Kidney capillary endothelial cell (primary cell): ENCODE measurements at regions not wholly inside any gene's neighbourhood (a gene's known extent, or its start where the extent isn't known, plus 50 kb on each side); places are given as distances from the start of the nearest gene placed in this dataset.

Experiments used
- DNase-seq: peaks from one replicate; pipeline ENCODE4 v3.0.0-alpha.2; 2018; ENCODE audit warnings: low spot score

DNA sequence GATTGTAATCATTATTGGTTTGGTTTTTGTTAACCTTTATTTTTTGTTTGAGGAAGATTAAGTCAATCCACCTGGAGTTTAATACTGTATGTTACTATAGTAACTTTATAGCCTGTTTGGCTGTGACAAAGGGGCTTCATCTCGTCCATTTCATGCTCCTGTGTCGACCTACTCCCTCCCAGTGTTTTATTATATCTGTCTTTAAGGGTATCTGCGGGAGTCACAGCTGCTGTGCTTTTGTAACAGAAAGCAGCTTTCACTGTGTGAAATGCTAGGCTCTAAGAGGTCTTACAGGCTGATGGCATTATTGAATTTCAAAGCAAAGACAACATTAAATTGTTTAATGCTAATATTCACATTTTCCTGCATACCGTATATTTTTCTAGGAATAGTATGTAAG, 698.0 kb upstream of the POU3F2 start:
- DNase-seq = no peak

DNA sequence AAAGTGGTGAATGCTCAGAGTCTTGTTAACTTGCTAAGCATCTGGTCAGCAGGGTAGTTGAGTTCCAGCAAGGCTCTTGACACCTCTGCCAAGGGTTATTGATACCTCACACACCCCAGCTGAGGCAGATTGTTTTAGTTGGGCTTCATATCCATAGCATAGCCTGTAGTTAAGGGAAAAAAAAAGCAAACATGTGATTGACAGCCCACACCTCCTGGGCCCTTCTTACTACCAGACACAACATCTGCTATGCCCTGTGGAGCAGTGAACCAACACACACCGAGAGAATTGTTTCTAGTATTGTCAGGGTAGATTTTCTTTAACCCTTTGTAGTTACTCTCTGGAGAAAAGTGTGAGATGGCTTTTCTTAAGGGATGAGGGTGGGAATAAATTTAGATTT, 697.0 kb upstream of the POU3F2 start:
- no peak for DNase-seq

DNA sequence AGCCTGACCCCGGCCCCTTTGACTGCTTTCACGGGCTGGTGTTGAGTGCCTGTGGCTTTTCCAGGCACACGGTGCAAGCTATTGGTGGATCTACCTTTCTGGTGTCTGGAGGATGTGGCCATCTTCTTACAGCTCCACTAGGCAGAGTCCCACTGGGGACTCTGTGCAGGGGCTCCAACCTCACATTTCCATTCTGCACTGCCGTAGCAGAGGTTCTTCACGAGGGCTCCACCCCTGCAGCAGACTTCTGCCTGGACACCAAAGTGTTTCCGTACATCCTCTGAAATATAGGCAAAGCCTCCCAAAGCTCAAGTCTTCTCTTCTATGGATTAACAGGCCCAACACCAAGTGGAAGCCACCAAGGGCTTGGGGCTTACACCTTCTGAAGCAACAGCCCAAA, 691.5 kb upstream of the POU3F2 start:
- no peak for DNase-seq

DNA sequence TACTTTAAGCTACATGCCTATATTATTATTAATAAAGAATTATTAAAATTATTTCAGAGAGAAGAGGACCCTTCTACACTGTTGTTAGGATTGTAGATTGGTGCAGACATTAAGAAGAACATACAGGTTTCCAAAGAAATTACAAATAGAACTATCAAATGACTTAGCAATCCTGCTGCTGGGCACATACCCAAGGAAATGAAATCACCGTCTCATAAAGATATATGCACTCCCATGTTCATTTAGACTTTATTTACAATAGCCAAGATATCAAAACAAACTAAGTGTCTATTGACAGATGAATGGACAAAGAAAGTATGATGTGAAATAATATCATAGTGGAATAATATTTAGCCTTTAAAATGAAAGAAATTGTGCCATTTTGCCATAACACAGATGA, 687.7 kb upstream of the POU3F2 start:
- DNase-seq = no peak

DNA sequence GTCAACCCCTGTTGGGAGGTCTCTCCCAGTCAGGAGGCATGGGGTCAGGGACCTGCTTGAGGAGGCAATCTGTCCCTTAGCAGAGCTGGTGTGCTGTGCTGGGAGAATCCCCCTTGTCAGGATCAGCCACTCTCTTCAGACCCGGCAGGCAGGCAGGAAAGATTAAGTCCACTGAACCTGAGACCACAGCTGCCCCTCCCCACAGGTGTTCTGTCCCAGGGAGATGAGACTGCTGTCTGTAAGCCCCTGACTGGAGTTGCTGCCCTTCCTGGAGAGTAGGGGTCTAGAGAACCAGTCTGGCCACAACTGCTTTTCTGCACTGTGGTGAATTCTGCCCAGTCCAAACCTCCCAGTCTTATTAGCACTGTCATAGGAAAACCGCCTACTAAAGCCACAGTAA, 677.8 kb upstream of the POU3F2 start:
- DNase-seq = no peak

DNA sequence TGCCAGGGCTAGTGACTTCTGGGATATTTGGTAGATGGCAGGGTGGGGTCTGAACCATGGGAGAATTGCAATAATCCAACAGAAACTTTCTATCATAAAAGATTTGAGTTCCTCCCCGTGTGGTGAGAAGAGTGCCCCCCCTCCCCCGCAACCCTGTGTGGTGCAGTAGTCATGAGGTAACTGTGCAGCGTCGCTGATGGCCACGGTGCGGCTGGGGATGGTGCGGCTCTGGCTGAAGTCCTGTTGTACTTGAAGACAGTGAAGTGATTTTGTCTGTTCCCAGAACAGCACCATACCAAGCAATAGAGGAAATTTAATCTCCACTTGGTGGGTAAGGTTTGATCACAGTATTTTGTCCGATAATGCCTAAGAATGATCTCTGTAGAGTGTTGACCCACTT, 654.8 kb upstream of the POU3F2 start:
- DNase-seq = no peak

DNA sequence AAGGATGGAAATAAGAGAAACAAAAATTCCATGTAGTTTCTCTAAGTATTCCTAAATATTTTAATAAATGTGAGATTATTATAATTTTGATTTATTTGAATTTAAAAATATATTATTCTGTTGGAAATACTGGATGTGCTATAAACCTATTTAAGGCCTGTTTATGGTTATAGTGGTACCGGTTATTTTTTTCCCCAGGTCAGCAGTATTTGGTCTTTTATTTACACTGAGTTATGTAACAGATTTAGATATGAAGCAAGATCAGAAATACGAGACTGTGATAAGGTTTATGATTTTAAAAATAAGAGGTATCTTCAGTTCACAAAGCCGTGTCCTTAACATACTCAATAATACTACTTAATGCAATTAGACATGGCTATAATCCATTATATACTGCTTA, 634.3 kb upstream of the POU3F2 start:
- DNase-seq = no peak

DNA sequence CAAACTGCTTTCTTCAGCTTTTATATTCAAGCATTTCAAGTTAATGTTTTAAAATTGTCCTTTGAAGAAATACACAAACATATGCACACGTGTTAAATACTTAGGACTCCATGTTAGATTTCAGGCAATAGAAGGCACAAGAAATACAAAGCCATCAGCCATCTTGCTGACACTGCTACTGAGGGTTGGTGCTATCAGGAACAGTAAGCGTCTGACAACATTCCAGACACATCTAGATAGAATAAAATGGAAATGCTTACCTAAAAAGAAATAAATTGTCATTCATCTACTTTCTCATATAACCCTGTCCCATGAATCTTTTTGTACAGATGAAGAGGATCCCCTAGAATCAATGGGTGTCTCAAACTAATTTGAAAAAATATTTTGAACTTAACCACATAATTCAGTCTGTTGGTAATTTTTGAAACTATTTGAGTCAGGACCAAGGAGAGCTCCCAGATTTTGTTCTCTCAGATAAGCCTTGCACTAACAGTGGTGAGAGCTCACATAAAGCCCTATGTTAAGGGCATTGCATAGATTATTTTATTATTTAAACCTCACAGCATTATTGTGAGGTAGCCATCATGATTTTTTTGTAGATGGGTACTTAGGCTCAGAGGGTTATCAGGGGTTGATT, 631.1 kb upstream of the POU3F2 start:
- DNase-seq = no peak

DNA sequence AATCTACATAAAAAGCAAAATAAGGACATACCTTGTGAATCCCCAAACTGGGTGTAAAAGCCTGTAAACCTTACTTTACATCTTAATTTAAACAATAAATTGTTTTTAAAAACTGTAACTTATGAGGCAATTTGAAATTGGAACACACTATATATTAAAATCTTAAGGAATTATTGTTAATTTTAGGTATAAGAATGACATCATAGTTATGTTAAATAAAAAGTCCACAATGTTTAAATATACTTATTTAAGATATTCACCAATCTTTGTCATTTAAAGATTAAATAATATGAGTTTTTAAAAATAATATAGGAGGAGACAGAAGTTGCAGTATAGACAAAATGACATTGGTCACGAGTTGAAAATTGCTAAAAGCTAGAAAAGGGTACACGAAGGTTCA, 621.9 kb upstream of the POU3F2 start:
- DNase-seq = no peak

DNA sequence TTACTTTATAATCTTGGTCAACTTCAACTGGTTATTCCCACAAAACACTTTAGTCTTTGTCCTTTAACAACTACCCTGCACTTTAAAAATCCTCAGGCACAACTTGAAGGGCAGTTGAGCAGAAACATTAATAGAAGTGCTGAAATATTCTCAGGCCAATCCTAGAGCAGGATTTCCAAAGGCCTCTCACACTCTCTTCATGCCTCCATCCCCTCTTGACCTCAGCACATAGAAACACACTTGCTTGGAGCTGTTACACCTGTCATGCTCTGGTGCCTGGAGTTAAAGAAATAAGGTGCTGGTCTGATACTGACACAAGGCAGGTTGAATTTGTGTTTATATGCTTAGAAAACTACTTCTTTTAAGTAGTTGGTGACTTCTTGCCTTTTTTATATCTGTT, 618.8 kb upstream of the POU3F2 start:
- DNase-seq = no peak

DNA sequence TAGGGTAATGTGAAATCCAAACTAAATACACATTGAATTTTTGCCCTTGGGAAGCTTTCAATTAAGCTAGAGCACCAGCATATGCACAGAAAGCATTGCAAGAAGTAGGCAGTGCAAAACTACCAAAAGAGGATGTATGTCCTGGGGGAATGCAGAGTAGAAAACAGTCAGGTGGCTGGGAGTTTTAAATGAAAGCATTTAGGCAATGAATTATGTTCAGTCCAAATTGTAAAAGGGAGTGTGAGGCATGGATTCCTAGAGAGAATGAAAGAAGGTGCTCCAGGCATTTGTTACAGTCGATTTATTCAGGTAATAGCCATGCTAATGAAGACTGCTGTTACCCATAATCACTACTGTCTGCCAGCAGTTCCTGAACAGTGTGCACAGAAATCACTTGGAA, 604.1 kb upstream of the POU3F2 start:
- DNase-seq = no peak

DNA sequence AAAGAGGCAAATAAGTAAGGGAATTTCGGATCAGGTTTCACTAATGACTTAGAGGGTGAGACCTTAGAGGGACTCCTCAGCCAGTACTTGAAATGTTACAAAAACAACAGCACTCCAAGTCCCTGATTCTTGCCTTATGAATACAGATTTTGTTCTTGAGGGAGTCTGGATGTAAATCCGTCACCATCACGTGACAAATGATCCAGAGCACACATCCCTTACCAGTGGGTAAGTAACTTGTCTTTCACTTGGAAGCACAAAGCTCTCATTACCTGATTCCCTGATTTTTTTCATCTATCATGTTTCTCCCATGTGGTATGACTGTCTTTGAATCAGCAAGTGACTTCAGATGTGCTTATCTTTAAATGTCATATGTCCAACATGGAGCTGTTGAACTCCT, 595.3 kb upstream of the POU3F2 start:
- no peak for DNase-seq

DNA sequence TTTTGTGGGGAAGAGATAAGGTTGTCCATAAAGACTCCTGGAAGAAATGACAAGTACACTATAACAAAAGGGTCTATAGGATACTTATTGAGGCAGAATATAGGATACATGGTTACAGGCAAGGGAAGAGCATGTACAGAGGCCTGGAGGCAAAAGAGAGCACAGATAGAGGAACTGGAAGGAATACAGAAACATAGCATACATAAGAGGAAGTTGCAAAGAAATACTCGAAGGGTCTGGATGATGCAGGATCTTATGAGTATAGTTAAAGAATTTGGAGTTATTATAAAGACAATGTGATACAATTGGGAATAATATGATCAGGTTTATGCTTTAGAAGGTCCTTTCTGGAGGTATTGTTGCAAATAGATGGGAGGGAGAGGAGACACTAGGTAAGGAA, 592.7 kb upstream of the POU3F2 start:
- no peak for DNase-seq

DNA sequence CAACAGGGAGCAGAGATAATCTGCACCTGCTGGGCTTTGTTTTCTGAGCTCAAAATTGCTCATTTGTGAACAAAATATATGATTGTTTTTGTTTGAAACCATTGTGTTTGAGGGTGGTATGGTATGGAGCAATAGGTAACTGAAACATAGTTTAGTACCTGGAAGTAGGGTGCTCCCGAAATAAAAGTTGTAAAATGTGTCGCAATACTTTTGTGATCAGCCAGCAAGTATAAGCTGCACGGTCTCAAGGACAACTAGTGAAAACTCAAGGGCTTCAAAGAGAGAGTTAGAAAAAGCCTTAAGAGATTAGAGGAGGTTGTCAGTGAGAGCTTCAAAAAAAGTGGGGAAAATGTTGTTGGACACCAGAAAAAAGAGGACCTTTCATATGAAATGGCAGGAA, 579.8 kb upstream of the POU3F2 start:
- DNase-seq = no peak

DNA sequence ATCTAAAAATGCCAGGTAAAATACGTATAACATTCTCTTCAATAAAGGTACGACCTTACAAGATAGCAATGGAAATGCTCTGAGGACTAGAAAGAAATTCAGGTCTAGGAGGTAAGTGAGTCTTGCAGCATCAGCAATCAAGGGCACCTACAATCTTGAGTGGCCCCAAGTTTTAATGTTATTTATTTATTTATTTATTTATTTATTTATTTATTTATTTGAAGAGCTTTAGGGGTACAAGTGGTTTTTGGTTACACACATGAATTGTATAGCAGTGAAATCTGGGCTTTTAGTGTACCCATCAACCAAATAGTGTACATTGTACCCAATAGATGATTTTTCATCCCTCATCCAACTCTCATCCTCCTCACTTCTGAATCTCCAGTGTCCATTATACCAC, 574.0 kb upstream of the POU3F2 start:
- DNase-seq = no peak

DNA sequence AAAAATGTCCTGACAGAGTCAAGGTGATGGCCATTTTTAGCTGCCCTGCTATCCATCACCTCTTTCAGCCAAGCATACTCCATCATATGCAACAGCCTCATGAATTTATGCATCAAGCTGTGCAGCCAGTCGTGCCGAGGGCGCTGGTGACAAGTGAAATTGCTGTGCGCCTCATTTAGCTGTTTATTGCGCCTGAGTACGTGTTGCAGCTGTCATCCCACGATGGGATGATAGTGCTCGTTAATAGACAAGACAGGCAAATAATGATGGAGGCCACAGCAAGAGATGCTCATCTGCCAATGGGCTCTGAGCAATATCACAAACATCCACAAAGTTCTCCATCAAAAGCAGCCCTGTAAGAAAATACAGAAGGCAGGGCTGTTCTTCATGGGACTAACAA, 562.3 kb upstream of the POU3F2 start:
- no peak for DNase-seq

DNA sequence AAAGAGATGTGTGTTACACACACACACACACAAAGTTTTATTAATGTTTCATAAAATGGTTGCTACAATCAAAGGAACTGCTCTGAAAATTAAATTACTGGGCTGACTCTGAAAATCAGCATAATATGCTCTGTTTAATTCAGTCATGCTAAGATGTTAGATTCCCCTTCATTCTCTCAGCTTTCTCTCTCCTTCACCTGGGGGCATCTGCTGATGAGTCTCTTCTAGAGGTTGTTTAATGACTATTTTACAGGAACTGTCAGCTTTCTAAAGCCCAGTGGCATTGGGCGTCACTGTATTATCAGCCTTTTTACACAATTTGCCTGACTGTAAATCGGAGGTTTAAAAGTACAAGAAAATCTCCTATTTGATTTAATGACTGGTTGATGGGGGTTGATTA, 559.7 kb upstream of the POU3F2 start:
- no peak for DNase-seq

DNA sequence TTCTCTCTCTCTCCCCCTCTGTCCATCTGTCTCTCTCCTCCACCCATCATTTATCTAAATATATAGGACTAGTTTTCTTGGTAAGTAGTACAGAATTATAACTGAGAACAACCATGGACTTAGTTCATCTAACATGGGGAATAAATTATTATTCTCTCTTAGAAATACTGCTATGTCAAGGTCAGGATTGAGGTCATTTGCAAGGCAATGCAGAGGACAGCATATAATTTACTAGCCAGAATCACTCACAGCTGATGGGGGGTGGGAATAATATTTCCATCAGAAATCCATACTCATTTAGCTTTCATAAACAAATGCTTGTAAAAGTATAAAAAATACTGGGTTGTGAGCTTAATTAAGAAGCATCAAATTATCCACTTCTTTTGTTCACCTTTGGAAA, 553.9 kb upstream of the POU3F2 start:
- DNase-seq = no peak

DNA sequence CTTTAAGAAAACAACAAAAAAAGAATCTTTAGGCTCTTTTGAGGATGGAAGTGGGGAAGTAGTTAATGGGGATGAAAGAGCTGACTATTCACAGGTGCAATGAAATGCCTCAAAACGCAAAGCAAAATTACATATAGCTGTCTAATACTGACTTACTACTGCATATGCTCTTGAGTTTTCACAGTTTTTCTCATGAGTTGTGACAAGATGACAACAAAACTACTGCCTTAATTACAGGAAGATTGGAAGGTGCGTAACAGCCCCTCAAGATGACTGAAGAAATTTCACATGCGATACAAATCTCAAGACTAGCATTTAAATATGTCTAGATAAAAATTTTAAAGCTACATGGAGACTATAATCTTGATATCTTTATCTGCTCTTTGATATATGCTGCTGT, 547.8 kb upstream of the POU3F2 start:
- DNase-seq = no peak

DNA sequence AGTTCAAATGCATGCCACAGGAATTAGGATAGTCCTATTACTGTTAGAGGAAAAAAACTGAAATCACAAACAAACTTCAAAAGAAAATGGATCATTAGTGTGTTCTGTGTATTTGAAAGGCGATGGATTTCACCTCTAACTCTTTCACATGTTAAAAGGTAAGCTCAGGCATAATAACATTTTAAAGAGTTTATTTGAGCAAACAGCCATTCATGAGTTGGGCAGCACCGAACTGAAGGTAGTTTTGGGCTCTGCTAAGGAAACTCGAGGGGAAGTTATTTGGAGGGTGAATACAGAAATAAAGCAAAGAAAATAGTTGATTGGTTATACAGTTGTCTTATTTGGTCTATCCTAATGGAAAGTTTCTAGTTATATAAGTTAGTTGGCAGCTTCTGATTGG, 546.5 kb upstream of the POU3F2 start:
- no peak for DNase-seq

DNA sequence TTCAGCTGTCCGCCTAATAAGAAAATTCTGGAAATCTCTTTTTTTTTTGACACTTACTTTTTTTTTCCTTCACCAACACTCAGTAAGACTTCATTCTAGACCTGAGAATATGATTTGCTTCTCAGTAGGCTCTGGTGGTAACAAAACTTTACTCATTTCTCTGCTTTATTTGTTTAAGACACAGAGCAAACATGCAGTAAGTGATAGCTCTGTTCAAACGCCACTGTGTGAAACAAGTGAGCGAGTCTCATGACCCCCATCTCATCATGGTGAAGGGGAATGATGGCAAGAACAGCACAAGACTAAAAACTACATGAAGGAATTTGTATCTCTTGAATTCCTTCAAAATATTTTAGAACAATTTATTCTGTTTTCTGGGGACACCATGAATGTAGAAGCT, 541.6 kb upstream of the POU3F2 start:
- DNase-seq = no peak

DNA sequence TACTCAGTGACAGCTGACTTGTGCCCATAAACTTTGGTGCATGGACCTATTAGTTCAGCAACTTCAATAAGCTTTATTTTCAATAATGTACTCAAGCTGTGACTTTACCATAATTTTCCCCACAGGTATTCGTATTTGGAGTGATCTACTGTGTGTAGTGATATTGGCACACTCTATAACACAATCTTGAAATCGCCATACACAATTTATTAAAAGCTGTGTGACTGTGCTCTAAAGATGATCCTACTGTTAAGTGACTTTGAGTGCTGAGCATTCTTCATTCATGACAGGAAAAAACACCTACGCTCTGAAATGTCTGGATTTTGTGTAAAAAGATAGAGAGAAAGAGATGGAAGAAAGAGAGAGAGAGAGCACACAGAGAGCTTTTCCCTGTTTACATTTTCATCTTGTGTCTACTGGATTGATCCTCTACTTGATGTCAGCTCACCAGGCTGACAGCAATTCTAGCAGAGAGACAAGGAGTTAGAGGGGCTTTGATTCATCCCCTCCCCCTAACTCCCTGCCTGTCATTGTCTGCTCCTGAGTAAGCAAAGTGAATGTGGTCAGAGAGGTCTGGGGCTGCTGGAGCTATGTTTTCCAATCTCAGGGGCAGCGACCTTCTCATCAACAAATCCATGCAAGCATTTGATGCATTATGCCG, 538.7 kb upstream of the POU3F2 start:
- DNase-seq = no peak

DNA sequence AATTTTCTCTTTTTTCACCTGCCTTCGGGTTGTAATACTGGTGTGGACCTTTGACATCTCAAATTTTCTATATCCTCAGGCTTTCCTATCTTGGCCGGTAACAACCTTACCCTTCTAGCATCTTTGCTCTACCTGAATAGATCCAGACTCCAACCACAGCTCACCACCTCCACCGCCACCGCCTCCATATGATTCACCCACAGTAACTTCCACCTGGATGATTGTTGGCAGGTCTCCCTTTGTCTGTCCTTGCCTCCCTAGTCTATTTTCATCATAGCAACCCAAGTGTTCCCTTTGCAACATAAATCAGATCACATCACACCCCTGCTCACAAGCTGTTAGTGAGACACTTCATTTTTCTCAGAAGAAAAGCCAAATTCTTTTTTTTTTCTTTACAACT, 525.8 kb upstream of the POU3F2 start:
- DNase-seq = no peak

DNA sequence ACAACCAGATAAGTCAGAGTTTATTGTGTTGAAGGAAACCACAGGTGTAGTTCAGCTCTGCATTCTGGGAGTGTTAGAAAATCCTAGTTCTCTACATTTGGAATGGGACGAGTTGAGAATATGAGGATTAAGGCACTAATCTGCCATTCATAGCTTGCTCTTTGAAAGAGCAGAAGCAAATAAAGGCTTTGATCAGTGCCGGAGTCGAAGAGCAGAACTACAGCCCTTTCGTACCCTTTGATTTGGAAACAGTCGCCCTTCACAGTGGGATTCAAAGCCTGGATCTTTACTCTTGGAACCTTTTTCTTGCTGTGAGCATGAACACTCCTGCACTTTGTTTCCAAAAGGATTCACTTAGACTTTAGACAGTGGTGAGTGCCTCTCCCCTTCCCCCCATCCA, 523.9 kb upstream of the POU3F2 start:
- no peak for DNase-seq

DNA sequence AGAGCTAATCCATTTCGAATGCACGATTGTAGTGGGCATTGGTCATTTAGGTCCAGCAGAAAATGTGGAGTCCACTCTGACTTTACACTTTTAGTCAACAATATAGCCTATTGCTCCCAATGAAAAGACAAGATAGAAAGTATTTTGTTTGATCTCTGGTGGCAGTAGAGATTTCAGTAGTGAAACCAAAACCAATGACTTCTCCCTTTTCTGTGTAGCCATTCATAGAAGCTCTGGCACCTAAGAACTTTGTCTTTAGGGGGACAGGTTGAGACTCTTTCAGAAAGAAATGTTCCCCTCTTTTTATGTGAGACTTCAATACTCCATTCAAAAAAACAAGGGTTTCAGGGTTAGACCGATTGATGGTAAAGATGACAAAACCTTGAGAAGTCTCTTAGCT, 510.8 kb upstream of the POU3F2 start:
- no peak for DNase-seq
